ENCODE measurements at regions not wholly inside any gene's neighbourhood (a gene's known extent, or its start where the extent isn't known, plus 50 kb on each side); places are given as distances from the start of the nearest gene placed in this dataset.

- H3K23ac ChIP-seq (ENCODE audit: low read depth, low read length): no peak overlapping the region
- no peak overlapping the region for H3K14ac ChIP-seq (replicated peaks; ENCODE audit: low read depth, low read length)
- no peaks in the 10 kb centered on the region for H3K4me1 ChIP-seq (ENCODE audit: control insufficient read depth, insufficient read depth, low read length)
- no peaks in the 10 kb centered on the region for H3K79me1 ChIP-seq (ENCODE audit: low read depth in 1 of 2, low read length in 2 of 2)
- no peak overlapping the region for H3K9ac ChIP-seq (ENCODE audit: low read depth, low read length)
- H3K27ac ChIP-seq (ENCODE audit: insufficient read depth, low read length): no peak overlapping the region
- H2BK20ac ChIP-seq (ENCODE audit: low read depth, low read length): no peak overlapping the region
- in situ Hi-C loops (cut with MboI; ENCODE audit: low sequenced_read_pairs): no loop called here
- ATAC-seq (ENCODE audit: low read depth) (no peak), DNase-seq (no peak)
- WGBS, 2 experiments (ENCODE audit: extremely low coverage in 2 of 2, insufficient read length in 1 of 2): no CpG with 5 or more reads among the region's 1 CpG
- no peak overlapping the region for H4K5ac ChIP-seq (ENCODE audit: low read depth, low read length)
- no peak overlapping the region for H4K91ac ChIP-seq (ENCODE audit: insufficient read depth, low read depth, low read length)
- CTCF ChIA-PET: no interaction called here
- BruUV-seq (replicated peaks): no TSS peak
- H2BK15ac ChIP-seq (ENCODE audit: low read depth, low read length): no peak overlapping the region
- H3K18ac ChIP-seq (ENCODE audit: low read depth, low read length): no peak overlapping the region
- H3K9me3 ChIP-seq (ENCODE audit: control insufficient read depth, insufficient read depth, low read length): no peaks in the 10 kb centered on the region
- H2AK9ac ChIP-seq (replicated peaks; ENCODE audit: low read depth, low read length, poor library complexity): no peak overlapping the region
- POLR2A ChIA-PET (ENCODE audit: unreplicated experiment): no interaction called here
- no peaks in the 10 kb centered on the region for H4K20me1 ChIP-seq (ENCODE audit: insufficient read depth, low read length)
- H3K56ac ChIP-seq (ENCODE audit: extremely low read depth, insufficient read depth, low read length): no peak overlapping the region
- H4K8ac ChIP-seq (ENCODE audit: low read depth in 2 of 2, low read length in 2 of 2): no peak overlapping the region
- H3K4ac ChIP-seq (ENCODE audit: low read depth, low read length): no peak overlapping the region
- no peak overlapping the region for H2AK5ac ChIP-seq (ENCODE audit: low read depth, low read length)
- no peak overlapping the region for H2AFZ ChIP-seq (replicated peaks; ENCODE audit: low read length, poor library complexity)
- no peak overlapping the region for H3K4me3 ChIP-seq (ENCODE audit: insufficient read depth, low read depth, low read length)
- no peak overlapping the region for H2BK5ac ChIP-seq (ENCODE audit: low read depth, low read length, poor library complexity, severe bottlenecking)
- dilution Hi-C loops (cut with HindIII; ENCODE audit: low sequenced_read_pairs, unreplicated experiment): no loop called here
- intact Hi-C loops (cut with micrococcal nuclease): no loop called here
- no peaks in the 10 kb centered on the region for H3K27me3 ChIP-seq (ENCODE audit: control insufficient read depth, insufficient read depth, low read length)
- H3K4me2 ChIP-seq (ENCODE audit: low read depth, low read length): no peak overlapping the region
- TF ChIP-seq RFX5 (IDR thresholded peaks at IDR 0.05; ENCODE audit: low read depth, low read length) (no peak), USF2 (IDR thresholded peaks at IDR 0.05; ENCODE audit: low read depth, low read length) (no peak), CHD1 (IDR thresholded peaks at IDR 0.05; ENCODE audit: low read depth, low read length) (no peak), MAZ (IDR thresholded peaks at IDR 0.05; ENCODE audit: borderline replicate concordance, low read depth, low read length) (no peak), NFE2L2 (IDR thresholded peaks at IDR 0.05; ENCODE audit: low read depth, low read length) (no peak), POLR2A (IDR thresholded peaks at IDR 0.05; ENCODE audit: low read depth, low read length) (no peak), CEBPB (IDR thresholded peaks at IDR 0.05; ENCODE audit: low read depth, low read length) (no peak), RAD21 (IDR thresholded peaks at IDR 0.05; ENCODE audit: low read length) (no peak), MXI1 (IDR thresholded peaks at IDR 0.05; ENCODE audit: borderline replicate concordance, low read depth, low read length) (no peak), RCOR1 (IDR thresholded peaks at IDR 0.05; ENCODE audit: insufficient replicate concordance, low read length) (no peak), FOS (IDR thresholded peaks at IDR 0.05; ENCODE audit: low read depth, low read length) (no peak), SMC3 (IDR thresholded peaks at IDR 0.05; ENCODE audit: low read depth, low read length) (no peak), ELK1 (IDR thresholded peaks at IDR 0.05; ENCODE audit: borderline replicate concordance, low read depth, low read length) (no peak), BHLHE40 (IDR thresholded peaks at IDR 0.05; ENCODE audit: low read depth, low read length) (no peak), CTCF (conservative IDR thresholded peaks at IDR 0.05; ENCODE audit: low read depth, low read length) (no peak), MAFK (IDR thresholded peaks at IDR 0.05; ENCODE audit: low read depth, low read length) (no peak)
- H3K9me1 ChIP-seq (ENCODE audit: insufficient read depth, low read length): no peaks in the 10 kb centered on the region
- no peaks in the 10 kb centered on the region for H3K36me3 ChIP-seq (ENCODE audit: control insufficient read depth, insufficient read depth, low read length)
- no peak overlapping the region for H2BK120ac ChIP-seq (ENCODE audit: low read depth, low read length)
Measured at GRCh38 chr4:23225564-23225963, 532.8 kb downstream of the GBA3 start.
